ENCODE measurements at regions not wholly inside any gene's neighbourhood (a gene's known extent, or its start where the extent isn't known, plus 50 kb on each side); places are given as distances from the start of the nearest gene placed in this dataset.
"Not testable (repeated sequence)": the region's sequence is repeated elsewhere in the genome, so short reads cannot be mapped to it uniquely, and the experiment has no call there.

DNA sequence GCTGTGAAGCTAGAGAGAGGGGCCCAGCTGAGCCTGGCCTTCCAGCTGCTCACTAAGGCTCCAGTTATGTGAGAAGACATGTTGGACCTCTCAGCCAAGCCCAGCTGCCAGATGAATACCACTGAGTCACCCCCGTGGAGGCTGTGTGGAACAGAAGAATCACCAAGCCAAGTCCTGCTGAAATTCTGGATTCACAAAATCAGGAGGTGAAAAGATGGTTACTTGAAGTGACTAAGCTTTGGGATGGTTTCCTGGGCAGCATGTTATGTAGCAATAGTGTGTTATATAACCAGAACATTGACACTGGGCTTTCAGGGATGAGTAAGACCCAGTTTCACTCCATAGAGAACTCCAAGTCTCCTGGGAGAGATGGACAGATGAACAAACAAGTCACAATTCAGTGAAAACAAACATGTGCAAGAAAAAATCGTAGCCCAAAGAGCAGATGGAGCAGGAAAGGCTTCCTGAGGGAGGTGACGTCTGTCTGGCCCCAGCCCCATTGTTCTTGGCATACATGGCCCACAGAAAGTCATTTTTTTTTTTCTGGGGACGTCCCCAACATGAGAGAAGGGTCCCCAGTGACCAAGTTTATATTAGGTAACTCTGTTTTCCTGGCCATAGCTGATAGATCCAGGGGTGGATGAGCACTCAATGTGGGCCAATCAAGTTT is 64.1 kb upstream of the PDZD8 start:
- no peaks in the 10 kb centered on the region for H3K9me3 ChIP-seq
- TF ChIP-seq, protein P1, sequence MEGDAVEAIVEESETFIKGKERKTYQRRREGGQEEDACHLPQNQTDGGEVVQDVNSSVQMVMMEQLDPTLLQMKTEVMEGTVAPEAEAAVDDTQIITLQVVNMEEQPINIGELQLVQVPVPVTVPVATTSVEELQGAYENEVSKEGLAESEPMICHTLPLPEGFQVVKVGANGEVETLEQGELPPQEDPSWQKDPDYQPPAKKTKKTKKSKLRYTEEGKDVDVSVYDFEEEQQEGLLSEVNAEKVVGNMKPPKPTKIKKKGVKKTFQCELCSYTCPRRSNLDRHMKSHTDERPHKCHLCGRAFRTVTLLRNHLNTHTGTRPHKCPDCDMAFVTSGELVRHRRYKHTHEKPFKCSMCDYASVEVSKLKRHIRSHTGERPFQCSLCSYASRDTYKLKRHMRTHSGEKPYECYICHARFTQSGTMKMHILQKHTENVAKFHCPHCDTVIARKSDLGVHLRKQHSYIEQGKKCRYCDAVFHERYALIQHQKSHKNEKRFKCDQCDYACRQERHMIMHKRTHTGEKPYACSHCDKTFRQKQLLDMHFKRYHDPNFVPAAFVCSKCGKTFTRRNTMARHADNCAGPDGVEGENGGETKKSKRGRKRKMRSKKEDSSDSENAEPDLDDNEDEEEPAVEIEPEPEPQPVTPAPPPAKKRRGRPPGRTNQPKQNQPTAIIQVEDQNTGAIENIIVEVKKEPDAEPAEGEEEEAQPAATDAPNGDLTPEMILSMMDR (IDR thresholded peaks at IDR 0.05; ENCODE audit: low read depth, low read length) = no peak
- H3K36me3 ChIP-seq = no peaks in the 10 kb centered on the region
- no peaks in the 10 kb centered on the region for H3K4me1 ChIP-seq
- H3K27me3 ChIP-seq = 0 out of 2 replicates have a peak, but pooled peaks cover 3% of the 10 kb centered on the region
- H3K4me3 ChIP-seq (ENCODE audit: low read depth, low read length) = no peak overlapping the region
- no peak for DNase-seq

DNA sequence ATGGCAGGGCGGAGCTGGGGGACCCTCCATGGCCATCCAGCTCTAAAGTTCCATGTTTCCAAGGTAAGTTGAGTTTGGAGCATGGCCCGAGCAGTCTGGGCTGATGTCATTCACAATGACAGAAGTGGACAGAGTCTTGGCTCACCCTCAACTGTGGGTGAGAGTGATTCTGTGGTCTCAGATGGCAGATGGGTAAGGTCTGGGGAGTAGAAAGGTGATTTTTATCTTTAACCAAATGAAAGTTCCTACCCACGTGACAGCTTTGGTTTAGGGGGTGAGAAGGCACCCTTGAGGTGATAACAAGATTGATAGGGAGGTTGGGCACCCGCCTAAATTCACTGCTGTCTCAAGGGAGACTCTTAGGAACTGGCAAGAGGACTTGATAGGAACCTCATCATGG is 57.6 kb upstream of the PDZD8 start:
- no peaks in the 10 kb centered on the region for H3K36me3 ChIP-seq
- H3K27me3 ChIP-seq = no peaks in the 10 kb centered on the region
- H3K4me3 ChIP-seq (ENCODE audit: low read depth, low read length) = no peak overlapping the region
- no peaks in the 10 kb centered on the region for H3K9me3 ChIP-seq
- H3K4me1 ChIP-seq = no peaks in the 10 kb centered on the region
- no peak for DNase-seq
- TF ChIP-seq, protein P1 (IDR thresholded peaks at IDR 0.05; ENCODE audit: low read depth, low read length) = no peak

DNA sequence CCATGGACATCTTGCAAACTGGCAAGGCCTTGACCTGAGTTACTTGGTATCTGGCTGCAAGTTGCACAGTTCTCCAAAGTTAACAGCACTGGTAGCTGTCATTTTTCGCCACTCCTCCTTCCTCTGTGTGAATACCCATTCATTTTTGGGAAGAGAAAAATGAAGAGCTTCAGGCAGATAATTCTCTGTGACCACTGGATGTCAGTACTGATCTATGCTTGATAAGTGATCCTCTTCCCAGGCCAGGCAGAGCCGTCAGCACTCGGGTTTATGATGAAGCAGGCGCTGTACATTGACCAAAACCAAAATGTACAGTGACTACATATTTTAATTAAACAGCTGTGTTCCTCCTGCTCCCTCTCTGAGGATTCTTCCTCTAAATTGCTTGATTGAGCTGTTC is 55.9 kb upstream of the PDZD8 start:
- no peak for DNase-seq
- TF ChIP-seq, protein P1 (IDR thresholded peaks at IDR 0.05; ENCODE audit: low read depth, low read length) = no peak
- Histone ChIP-seq H3K4me3 (ENCODE audit: low read depth, low read length) (no peak overlapping the region), H3K36me3 (no peaks in the 10 kb centered on the region), H3K27me3 (no peaks in the 10 kb centered on the region), H3K4me1 (no peaks in the 10 kb centered on the region), H3K9me3 (no peaks in the 10 kb centered on the region)

DNA sequence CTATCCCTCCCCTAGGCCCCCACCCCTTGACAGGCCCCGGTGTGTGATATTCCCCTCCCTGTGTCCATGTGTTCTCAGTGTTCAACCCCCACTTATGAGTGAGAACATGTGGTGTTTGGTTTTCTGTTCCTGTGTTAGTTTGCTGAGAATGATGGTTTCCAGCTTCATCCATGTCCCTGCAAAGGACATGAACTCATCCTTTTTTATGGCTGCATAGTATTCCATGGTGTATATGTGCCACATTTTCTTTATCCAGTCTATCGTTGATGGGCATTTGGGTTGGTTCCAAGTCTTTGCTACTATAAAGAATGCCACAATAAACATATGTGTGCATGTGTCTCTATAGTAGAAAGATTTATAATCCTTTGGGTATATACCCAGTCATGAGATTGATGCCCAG is 55.3 kb upstream of the PDZD8 start:
- DNase-seq = not testable (repeated sequence)

DNA sequence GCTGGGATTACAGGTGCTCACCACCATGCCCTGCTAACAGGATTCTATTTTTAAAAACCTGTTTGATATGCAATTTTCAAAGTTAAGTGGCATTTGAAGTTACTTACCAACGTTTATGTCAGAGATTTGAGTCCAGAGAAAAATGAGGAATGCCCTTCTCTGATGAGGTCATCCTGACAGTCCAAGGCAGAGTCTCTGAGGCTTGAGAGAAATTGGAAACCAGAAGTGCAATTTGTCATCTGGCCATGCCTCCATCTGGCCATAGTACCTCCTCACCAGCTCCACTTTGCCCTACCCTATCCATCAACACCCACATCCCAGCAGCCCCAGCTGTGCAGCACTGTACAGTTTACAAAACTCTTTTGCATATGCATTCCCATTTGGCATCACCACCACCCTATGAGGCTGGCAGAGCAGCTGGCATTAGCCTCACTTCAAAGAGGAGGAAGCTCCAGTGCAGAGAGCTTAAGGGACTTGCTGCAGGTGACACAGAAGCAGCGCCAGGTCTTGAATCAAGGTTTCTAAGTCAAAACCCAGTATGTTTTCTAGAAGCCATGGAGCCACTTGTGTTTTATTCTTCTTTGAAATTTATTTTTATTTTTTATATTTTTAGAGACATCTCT is 54.5 kb upstream of the PDZD8 start:
- H3K4me1 ChIP-seq = no peaks in the 10 kb centered on the region
- no peaks in the 10 kb centered on the region for H3K36me3 ChIP-seq
- no peak for DNase-seq
- H3K4me3 ChIP-seq (ENCODE audit: low read depth, low read length) = no peak overlapping the region
- H3K27me3 ChIP-seq = no peaks in the 10 kb centered on the region
- no peaks in the 10 kb centered on the region for H3K9me3 ChIP-seq
- TF ChIP-seq, protein P1 (IDR thresholded peaks at IDR 0.05; ENCODE audit: low read depth, low read length) = no peak

More for the DNA sequence above, 55.3 kb upstream of the PDZD8 start:
- H3K4me3 ChIP-seq (ENCODE audit: low read depth, low read length); H3K4me1 ChIP-seq; H3K27me3 ChIP-seq; H3K36me3 ChIP-seq; H3K9me3 ChIP-seq: not testable (repeated sequence)

DNA sequence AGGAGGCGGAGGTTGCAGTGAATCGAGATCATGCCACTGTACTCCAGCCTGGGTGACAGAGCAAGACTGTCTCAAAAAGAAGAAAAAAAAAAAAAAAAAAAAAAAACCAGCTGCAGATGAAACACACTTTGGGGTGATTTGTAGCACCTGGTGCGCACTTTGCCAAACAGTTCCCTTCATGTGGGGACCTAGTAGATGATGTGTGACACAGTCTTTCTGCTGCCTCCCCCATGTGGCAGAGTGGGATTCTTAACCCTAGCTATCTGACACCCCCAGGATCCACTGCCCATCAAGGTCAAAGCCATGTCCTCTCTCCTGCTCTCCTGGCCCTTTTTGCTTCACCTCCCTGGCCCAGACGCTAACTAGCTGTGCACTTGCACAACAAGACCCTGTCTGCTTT is 52.1 kb upstream of the PDZD8 start:
- H3K4me3 ChIP-seq (ENCODE audit: low read depth, low read length) = no peak overlapping the region
- DNase-seq = no peak
- no peaks in the 10 kb centered on the region for H3K9me3 ChIP-seq
- H3K27me3 ChIP-seq = no peaks in the 10 kb centered on the region
- H3K4me1 ChIP-seq = no peaks in the 10 kb centered on the region
- no peaks in the 10 kb centered on the region for H3K36me3 ChIP-seq
- TF ChIP-seq, protein P1 (IDR thresholded peaks at IDR 0.05; ENCODE audit: low read depth, low read length) = no peak

Data from BE2C (cell line).